Left renal pelvis (tissue), 4 donors: ENCODE measurements at regions not wholly inside any gene's neighbourhood (a gene's known extent, or its start where the extent isn't known, plus 50 kb on each side); places are given as distances from the start of the nearest gene placed in this dataset.

Source experiments
- DNase-seq, 4 donors: peaks; one replicate each; pipeline ENCODE4 v3.0.0-alpha.2; 2013; ENCODE audit warnings: low read depth in 4 of 4, low spot score in 3 of 4

GRCh38 chr15:70259640-70260508 lies 162.2 kb upstream of the TLE3 start:
- DNase-seq: no peak

GRCh38 chr15:70259028-70259424 lies 161.3 kb upstream of the TLE3 start:
- DNase-seq: no peak

GRCh38 chr15:70258369-70259027 lies 160.8 kb upstream of the TLE3 start:
- no peak for DNase-seq

DNA sequence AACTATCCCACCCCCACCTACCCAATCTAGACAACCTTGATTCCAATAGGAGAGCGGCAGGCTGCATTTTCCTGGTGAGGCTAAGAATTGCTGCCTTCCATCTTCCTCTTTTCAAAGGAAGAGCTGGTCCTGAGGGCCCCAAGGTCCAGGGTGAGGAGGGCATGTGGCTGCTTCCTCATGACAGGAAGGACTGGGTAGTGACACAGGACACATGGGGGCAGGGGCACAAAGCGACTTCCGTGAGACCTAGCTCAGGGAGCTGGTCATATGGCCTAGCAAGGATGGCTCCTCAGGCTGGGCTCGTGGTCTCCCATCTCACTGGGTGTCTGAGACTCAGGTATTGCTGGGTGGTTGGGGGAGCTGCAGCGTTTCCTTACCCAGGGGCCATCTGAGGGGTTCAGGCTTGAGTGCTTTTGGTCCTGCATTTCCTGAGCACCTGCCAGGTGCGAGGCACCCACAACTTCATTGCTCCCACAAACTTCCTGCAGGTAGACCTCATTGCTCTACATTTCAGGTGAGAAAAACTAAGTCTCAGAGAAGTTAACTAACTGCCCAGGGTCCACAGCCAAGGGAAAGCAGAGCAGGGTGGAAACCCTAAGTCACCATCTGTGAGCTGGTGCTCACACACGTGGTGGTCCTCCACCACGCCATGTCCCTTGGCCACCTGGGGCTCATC lies 160.0 kb upstream of the TLE3 start:
- no peak for DNase-seq

DNA sequence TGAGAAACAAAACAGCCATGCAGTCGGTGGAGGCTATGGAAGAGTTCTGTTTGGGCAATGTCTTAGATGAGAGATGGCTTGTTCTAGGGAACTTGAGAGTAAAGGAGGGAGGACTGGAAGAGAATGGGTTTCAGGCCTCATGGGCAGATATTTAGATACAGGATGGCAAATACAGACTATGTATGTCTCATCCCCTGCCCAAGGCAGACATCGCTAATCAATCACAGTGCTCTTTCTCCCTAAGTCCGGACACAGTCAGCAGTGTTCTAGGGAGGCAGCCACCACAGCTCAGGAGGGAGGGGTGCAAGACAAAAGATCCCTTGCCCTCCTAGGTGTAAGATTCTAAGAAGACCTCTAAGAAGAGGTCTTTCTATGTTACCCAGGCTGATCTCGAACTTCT lies 159.3 kb upstream of the TLE3 start:
- no peak for DNase-seq

- DNase-seq: no peak
These were observed 156.7 kb upstream of the TLE3 start for GRCh38 chr15:70254311-70254869.

GRCh38 chr15:70253461-70254156 lies 155.9 kb upstream of the TLE3 start:
- DNase-seq: no peak

GRCh38 chr15:70252951-70253320 lies 155.2 kb upstream of the TLE3 start:
- no peak for DNase-seq

DNA sequence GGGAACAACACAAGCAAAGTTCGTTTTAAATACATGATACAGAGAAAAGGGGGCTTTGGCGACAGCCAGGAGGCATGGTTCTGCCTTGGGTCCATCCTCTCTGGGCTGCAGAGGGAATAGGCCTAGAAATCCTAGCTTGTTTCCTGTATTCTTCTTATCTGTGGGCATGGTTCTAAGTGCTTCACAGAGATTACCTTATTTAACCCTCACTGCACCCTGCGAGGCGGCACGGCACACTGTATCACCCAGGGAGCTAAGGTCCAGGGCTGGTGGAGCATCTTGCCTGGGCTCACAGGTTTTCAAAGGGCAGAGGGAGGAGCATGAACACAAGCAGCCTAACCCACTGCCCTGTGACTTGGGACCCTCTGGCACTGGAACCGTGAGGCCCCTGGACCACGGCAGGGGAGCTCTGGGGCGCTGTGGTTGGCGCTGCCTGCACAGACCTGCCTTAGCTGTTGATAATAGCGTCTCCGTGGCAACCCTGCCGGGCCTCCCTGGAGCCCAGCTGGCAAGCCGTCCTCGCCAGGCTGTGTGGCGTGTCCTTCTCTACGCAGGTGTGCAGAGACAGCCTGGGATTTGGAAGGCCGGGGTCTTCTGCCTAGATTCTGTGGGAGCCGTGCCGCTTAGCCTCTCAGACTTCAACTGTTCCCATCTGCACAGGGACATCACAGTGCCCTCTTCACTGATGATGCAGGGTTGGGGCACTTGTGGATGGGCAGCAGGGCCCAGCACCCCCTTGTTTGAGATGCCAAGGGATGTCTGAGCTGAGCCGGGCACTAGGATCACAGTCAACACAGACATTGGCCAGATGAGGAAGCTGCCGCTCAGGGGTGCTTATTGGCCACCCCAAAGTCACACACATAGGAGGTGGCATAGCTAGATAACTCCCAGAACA lies 154.6 kb upstream of the TLE3 start:
- no peak for DNase-seq

DNA sequence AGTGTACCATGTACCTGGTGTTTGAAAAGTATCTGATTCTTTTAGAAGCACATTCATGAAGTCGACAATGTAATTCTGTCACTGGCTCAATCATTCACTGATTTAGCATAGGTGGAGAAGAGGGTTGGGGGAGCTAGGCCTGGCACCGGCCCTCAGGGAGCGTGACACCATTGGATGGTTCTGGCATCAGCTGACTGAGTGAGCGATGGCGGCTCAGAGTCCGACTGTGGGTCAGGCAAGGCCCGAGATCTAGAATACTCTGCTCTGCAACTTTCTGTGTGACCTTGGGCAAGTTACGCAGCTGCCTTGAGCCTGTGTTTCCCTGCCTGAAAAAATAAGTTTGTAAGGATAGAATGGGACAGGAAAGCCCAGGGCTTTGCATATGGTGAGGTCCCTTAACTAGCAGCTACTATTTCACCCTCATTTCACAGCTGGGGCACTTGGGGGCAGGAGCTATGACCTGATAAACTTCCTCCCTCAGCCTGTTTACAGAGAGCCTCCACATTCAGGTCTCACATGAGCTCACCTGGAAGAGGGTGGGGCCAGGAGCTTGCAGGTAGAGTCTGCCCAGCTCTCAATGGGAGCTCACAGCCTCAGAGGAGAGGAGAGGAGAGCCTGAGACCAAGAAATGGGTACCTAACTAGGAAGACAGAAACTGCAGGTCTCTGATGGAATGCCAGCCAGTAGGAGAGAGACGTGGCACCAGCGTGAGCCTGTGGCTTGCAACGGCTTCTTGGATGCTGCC lies 153.7 kb upstream of the TLE3 start:
- DNase-seq: no peak

- DNase-seq: no peak
These were observed 152.8 kb upstream of the TLE3 start for GRCh38 chr15:70250208-70251201.

GRCh38 chr15:70249616-70250015 lies 151.9 kb upstream of the TLE3 start:
- no peak for DNase-seq

DNA sequence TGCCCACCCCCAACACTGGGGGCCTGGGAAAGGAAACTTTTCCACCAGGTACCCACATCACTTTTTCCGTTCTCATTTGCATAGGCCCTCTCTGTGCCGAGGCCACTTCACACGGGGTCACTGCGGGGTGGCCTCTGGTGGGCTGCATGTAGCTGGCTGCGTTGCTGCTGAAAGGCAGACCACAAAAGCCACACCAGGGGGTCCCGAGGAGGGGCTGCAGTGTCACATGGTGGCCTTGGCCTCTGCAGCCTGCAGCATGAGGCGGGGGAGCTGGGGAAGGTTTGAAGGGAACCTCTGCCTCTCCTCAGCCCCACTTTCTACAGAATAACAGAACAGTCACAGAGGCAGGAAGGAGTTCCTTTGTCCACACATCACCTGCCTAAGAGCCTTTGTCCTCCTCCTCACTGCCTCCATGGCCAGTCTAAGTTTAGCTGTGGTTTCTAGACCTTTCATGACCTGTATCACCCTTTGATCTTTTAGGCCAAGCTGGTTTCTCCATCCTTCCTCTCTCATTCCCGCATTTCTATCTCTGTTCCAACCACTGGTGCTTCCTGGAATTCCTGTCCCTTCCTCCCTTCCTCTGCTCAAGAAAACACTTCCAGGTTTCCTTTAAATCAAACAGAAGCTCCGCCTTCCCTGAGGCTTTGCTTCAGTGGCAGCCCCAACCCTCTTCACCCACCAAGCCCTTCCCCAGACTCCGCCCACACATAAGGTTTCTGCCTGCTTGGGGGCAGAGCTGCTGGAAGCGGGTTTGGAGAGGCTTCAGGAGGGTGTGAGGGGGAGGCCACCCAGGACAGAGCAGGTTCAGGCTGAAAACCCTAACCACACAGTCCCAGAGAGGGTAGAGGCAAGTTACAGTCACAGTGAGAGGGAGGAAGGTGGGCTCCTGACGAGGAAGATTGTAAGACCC lies 150.7 kb upstream of the TLE3 start:
- DNase-seq: no peak

GRCh38 chr15:70247281-70247680 lies 149.6 kb upstream of the TLE3 start:
- DNase-seq: no peak

DNA sequence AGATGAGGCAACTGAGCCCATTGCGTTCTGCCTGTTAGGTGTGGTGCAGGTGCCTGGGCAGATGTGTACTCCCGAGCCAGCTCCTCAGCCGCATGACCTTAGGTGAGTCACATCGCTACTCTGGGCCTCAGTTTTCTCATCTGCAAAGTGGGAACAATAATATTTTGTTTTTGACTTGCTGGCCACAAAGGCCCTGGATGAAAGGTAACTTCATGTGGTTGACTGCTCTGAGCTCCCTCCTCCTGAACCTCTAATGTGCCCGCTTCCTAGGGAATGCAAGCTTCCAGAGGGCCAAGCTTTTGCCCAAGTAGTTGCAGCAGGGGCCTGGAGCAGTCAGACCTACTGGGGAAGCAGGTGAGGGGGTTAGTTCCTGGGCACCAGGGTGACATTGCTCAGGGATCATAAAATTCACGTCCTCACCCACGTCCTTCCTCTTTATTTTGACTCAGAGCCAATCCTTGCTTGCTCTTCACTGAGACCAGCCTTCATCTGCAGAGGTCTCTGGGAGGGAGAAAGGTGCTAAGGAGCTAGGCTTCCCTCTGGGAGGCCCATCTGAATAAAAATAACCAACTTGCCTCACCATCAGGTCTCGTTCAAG lies 149.0 kb upstream of the TLE3 start:
- no peak for DNase-seq

GRCh38 chr15:70245932-70246622 lies 148.4 kb upstream of the TLE3 start:
- DNase-seq: no peak
